ENCODE measurements at regions not wholly inside any gene's neighbourhood (a gene's known extent, or its start where the extent isn't known, plus 50 kb on each side); places are given as distances from the start of the nearest gene placed in this dataset.

- DNase-seq (ENCODE audit: low read depth, low spot score) (no peak), FAIRE-seq (no peak), ATAC-seq (no peak)
- no peaks in the 10 kb centered on the region for H3K9me3 ChIP-seq (replicated peaks; ENCODE audit: control insufficient read depth, insufficient read depth, low read length)
- no peak overlapping the region for H2AFZ ChIP-seq (ENCODE audit: control insufficient read depth, low read depth, low read length)
- H3K36me3 ChIP-seq (ENCODE audit: control insufficient read depth in 2 of 2, insufficient read depth in 2 of 2, low read length in 1 of 2): no peaks in the 10 kb centered on the region
- CTCF ChIA-PET: no interaction called here
- SMC1A ChIA-PET (ENCODE audit: uncharacterized antibody, unreplicated experiment): no interaction called here
- RAD21 ChIA-PET (ENCODE audit: unreplicated experiment): no interaction called here
- 31% methylated on average over 1 of the region's 1 CpG for WGBS (ENCODE audit: insufficient coverage, insufficient replicate concordance, low lambda C conversion rate, missing lambda C conversion rate)
- H3K27ac ChIP-seq (ENCODE audit: control insufficient read depth, insufficient read depth): no peak overlapping the region
- H4K20me1 ChIP-seq (ENCODE audit: control insufficient read depth, insufficient read depth): no peaks in the 10 kb centered on the region
- intact Hi-C loops (cut with micrococcal nuclease; ENCODE audit: unreplicated experiment): no loop called here
- no peak overlapping the region for H3K9ac ChIP-seq (ENCODE audit: control insufficient read depth, insufficient read depth, low read length)
- no peaks in the 10 kb centered on the region for H3K27me3 ChIP-seq (replicated peaks in 1 of 2; ENCODE audit: control insufficient read depth in 2 of 2, insufficient read depth in 2 of 2, low read length in 1 of 2)
- no TSS peak for BruUV-seq (replicated peaks)
- H3K4me2 ChIP-seq (ENCODE audit: control insufficient read depth, insufficient read depth): no peak overlapping the region
- no peak overlapping the region for H3K4me3 ChIP-seq
- H3K4me1 ChIP-seq (ENCODE audit: control insufficient read depth, insufficient read depth, low read length): no peaks in the 10 kb centered on the region
- H3K79me2 ChIP-seq (ENCODE audit: control insufficient read depth, insufficient read depth, low read length): no peaks in the 10 kb centered on the region
- no peak for TF ChIP-seq ZBTB40 (IDR thresholded peaks at IDR 0.05; ENCODE audit: borderline replicate concordance)
- TF ChIP-seq IKZF1 (conservative IDR thresholded peaks at IDR 0.05): no peak
- TF ChIP-seq JUND (IDR thresholded peaks at IDR 0.05; ENCODE audit: low read depth, low read length): no peak
- TF ChIP-seq EED (IDR thresholded peaks at IDR 0.05; ENCODE audit: low read depth): no peak
- no peak for TF ChIP-seq IRF3 (IDR thresholded peaks at IDR 0.05)
- no peak for TF ChIP-seq SREBF1 (IDR thresholded peaks at IDR 0.05; ENCODE audit: low read length)
- TF ChIP-seq RAD51 (IDR thresholded peaks at IDR 0.05): no peak
- TF ChIP-seq HDAC6 (IDR thresholded peaks at IDR 0.05; ENCODE audit: unreplicated experiment): no peak
- POLR2A ChIA-PET: no interaction called here
- in situ Hi-C loops (cut with MboI): no loop called here
Measured at GRCh38 chr2:5285061-5285460, 407.1 kb upstream of the SOX11 start.

Measured in GM12878 (cell line).